SK-N-SH treated with all-trans-retinoic acid at 6 μM for 48 hours (cell line): ENCODE measurements at regions not wholly inside any gene's neighbourhood (a gene's known extent, or its start where the extent isn't known, plus 50 kb on each side); places are given as distances from the start of the nearest gene placed in this dataset.

Experiments
- ATAC-seq: fragments of 200-7000 bp; cut with Tn5 transposase; 3 replicates; pipeline ENCODE4 v1.9.1; 2020; ENCODE audit warnings: mild to moderate bottlenecking, moderate library complexity
- ARNTL ChIP-seq: fragments of 450-650 bp; formaldehyde crosslinking; IDR thresholded peaks from 2 replicates; pipeline ENCODE4 v1.5.0; 2020; ENCODE audit warnings: low read depth, mild to moderate bottlenecking, moderate library complexity, borderline replicate concordance
- BACH2 ChIP-seq: fragments of 250-450 bp; sonication (Bioruptor Pico); IDR thresholded peaks from 2 replicates; pipeline ENCODE4 v1.9.0; 2021; ENCODE audit warnings: mild to moderate bottlenecking, borderline replicate concordance
- CSDC2 ChIP-seq: fragments of 250-450 bp; sonication (Bioruptor Pico); IDR thresholded peaks from 2 replicates; pipeline ENCODE4 v1.5.0; 2020; ENCODE audit warnings: mild to moderate bottlenecking, moderate library complexity
- GLIS3 ChIP-seq: fragments of 250-450 bp; sonication (Bioruptor Pico); IDR thresholded peaks from 2 replicates; pipeline ENCODE4 v1.5.0; 2020; ENCODE audit warnings: mild to moderate bottlenecking, moderate library complexity
- OSR1 ChIP-seq: fragments of 250-450 bp; sonication (Bioruptor Pico); IDR thresholded peaks from 2 replicates; pipeline ENCODE4 v1.8.0; 2022; ENCODE audit warnings: moderate library complexity, mild to moderate bottlenecking, inconsistent platforms
- PATZ1 ChIP-seq: fragments of 250-450 bp; sonication (Bioruptor Pico); IDR thresholded peaks from 2 replicates; pipeline ENCODE4 v1.8.0; 2020; ENCODE audit warnings: mild to moderate bottlenecking, moderate library complexity, borderline replicate concordance
- PPARA ChIP-seq: fragments of 250-450 bp; sonication (Bioruptor Pico); IDR thresholded peaks from 2 replicates; pipeline ENCODE4 v1.5.0; 2020; ENCODE audit warnings: mild to moderate bottlenecking, borderline replicate concordance
- RARB ChIP-seq: fragments of 250-450 bp; sonication (Bioruptor Pico); IDR thresholded peaks from 2 replicates; pipeline ENCODE4 v1.8.0; 2021; ENCODE audit warnings: mild to moderate bottlenecking, moderate library complexity
- TCF4 ChIP-seq: fragments of 250-450 bp; sonication (Bioruptor Pico); IDR thresholded peaks from 2 replicates; pipeline ENCODE4 v1.8.0; 2021; ENCODE audit warnings: mild to moderate bottlenecking, moderate library complexity, borderline replicate concordance
- TOX ChIP-seq: fragments of 250-450 bp; sonication (Bioruptor Pico); IDR thresholded peaks from 2 replicates; pipeline ENCODE4 v1.8.0; 2021; ENCODE audit warnings: mild to moderate bottlenecking, moderate library complexity, borderline replicate concordance
- TSHZ2 ChIP-seq: fragments of 250-450 bp; sonication (Bioruptor Pico); IDR thresholded peaks from 2 replicates; pipeline ENCODE4 v1.5.0; 2020; ENCODE audit warnings: mild to moderate bottlenecking, moderate library complexity
- ZC3H10 ChIP-seq: fragments of 250-450 bp; sonication (Bioruptor Pico); IDR thresholded peaks from 2 replicates; pipeline ENCODE4 v1.5.1; 2021; ENCODE audit warnings: mild to moderate bottlenecking, moderate library complexity
- ZFP3 ChIP-seq: fragments of 250-450 bp; sonication (Bioruptor Pico); IDR thresholded peaks from 2 replicates; pipeline ENCODE4 v1.5.0; 2020; ENCODE audit warnings: mild to moderate bottlenecking, moderate library complexity
- ZNF565 ChIP-seq: fragments of 450-650 bp; formaldehyde crosslinking; conservative IDR thresholded peaks from 2 replicates; pipeline ENCODE4 v1.5.0; 2020; ENCODE audit warnings: low read depth, mild to moderate bottlenecking, moderate library complexity
- ZNF8 ChIP-seq: fragments of 450-650 bp; formaldehyde crosslinking; IDR thresholded peaks from 2 replicates; pipeline ENCODE4 v1.5.0; 2020; ENCODE audit warnings: mild to moderate bottlenecking, moderate library complexity
- TF ChIP-seq, protein P1 (sequence below): fragments of 250-450 bp; sonication (Bioruptor Pico); IDR thresholded peaks from 2 replicates; pipeline ENCODE4 v1.5.1; 2021; ENCODE audit warnings: mild to moderate bottlenecking, moderate library complexity
- TF ChIP-seq, protein P2 (sequence below): fragments of 250-450 bp; sonication (Bioruptor Pico); IDR thresholded peaks from 2 replicates; pipeline ENCODE4 v1.5.1; 2020; ENCODE audit warnings: low read depth, mild to moderate bottlenecking, moderate library complexity

- ATAC-seq = no peak
- TF ChIP-seq ZNF8 (CRISPR knock-in tag) (no peak), TCF4 (CRISPR knock-in tag) (no peak), ZNF565 (CRISPR knock-in tag) (no peak), ARNTL (CRISPR knock-in tag) (no peak), GLIS3 (no peak), TSHZ2 (CRISPR knock-in tag) (no peak)
Observed at GRCh38 chr15:77738441-77739302, 106.0 kb upstream of the LINGO1 start.

GRCh38 chr15:77738038-77738370, 105.3 kb upstream of the LINGO1 start:
- no peak for ATAC-seq
- TF ChIP-seq TSHZ2 (CRISPR knock-in tag) = no peak
- TF ChIP-seq GLIS3 = no peak
- TF ChIP-seq, protein P1, sequence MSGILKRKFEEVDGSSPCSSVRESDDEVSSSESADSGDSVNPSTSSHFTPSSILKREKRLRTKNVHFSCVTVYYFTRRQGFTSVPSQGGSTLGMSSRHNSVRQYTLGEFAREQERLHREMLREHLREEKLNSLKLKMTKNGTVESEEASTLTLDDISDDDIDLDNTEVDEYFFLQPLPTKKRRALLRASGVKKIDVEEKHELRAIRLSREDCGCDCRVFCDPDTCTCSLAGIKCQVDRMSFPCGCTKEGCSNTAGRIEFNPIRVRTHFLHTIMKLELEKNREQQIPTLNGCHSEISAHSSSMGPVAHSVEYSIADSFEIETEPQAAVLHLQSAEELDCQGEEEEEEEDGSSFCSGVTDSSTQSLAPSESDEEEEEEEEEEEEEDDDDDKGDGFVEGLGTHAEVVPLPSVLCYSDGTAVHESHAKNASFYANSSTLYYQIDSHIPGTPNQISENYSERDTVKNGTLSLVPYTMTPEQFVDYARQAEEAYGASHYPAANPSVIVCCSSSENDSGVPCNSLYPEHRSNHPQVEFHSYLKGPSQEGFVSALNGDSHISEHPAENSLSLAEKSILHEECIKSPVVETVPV = no peak
- TF ChIP-seq PPARA (CRISPR knock-in tag) = no peak
- no peak for TF ChIP-seq OSR1 (CRISPR knock-in tag)
- no peak for TF ChIP-seq RARB (CRISPR knock-in tag)
- TF ChIP-seq ZC3H10 (CRISPR knock-in tag) = no peak
- TF ChIP-seq PATZ1 (CRISPR knock-in tag) = no peak
- TF ChIP-seq CSDC2 (CRISPR knock-in tag) = no peak
- TF ChIP-seq TOX (CRISPR knock-in tag) = no peak
- TF ChIP-seq, protein P2, sequence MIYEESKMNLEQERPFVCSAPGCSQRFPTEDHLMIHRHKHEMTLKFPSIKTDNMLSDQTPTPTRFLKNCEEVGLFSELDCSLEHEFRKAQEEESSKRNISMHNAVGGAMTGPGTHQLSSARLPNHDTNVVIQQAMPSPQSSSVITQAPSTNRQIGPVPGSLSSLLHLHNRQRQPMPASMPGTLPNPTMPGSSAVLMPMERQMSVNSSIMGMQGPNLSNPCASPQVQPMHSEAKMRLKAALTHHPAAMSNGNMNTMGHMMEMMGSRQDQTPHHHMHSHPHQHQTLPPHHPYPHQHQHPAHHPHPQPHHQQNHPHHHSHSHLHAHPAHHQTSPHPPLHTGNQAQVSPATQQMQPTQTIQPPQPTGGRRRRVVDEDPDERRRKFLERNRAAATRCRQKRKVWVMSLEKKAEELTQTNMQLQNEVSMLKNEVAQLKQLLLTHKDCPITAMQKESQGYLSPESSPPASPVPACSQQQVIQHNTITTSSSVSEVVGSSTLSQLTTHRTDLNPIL (CRISPR knock-in tag) = no peak
- TF ChIP-seq BACH2 (CRISPR knock-in tag) = no peak
- no peak for TF ChIP-seq ZNF8 (CRISPR knock-in tag)
- TF ChIP-seq ZFP3 (CRISPR knock-in tag) = no peak
- TF ChIP-seq ZNF565 (CRISPR knock-in tag) = no peak
- TF ChIP-seq, all 23 proteins: peak for 0
